Pancreas (tissue), 10 donors: ENCODE measurements at regions not wholly inside any gene's neighbourhood (a gene's known extent, or its start where the extent isn't known, plus 50 kb on each side); places are given as distances from the start of the nearest gene placed in this dataset.

Experiments used
- ATAC-seq, 4 donors: fragments of 200-7000 bp; cut with Tn5 transposase; one replicate each; pipeline versions ENCODE4 v1.8.0 to v1.9.1; 2020; ENCODE audit warnings: mild to moderate bottlenecking in 4 of 4, moderate library complexity in 4 of 4
- DNase-seq, 6 donors: peaks; one replicate each; pipeline ENCODE4 v3.0.0-alpha.2; 2020
- FAIRE-seq: peaks from 2 replicates; lab custom pipeline; 2012; peaks lifted over from hg19 to GRCh38; lab: Jason Lieb, UNC
- H3K27ac ChIP-seq, 4 donors: fragments of 200-600 bp; sonication (generic); 1 replicate in 3 of 4; 2 replicates in 1 of 4; pipeline versions ENCODE4 v1.5.0 to v1.8.0; 2020
- H3K27me3 ChIP-seq, 4 donors: fragments of 200-600 bp; one replicate each; pipeline ENCODE4 v1.8.0; 2021
- H3K36me3 ChIP-seq, 3 donors: fragments of 200-600 bp; sonication (generic) in 1 of 3; one replicate each; pipeline versions ENCODE4 v1.5.0 to v1.8.0; 2020 to 2021
- H3K4me1 ChIP-seq, 3 donors: fragments of 200-600 bp; one replicate each; pipeline ENCODE4 v1.8.0; 2021
- H3K4me3 ChIP-seq, 4 donors: fragments of 200-600 bp; sonication (generic) in 2 of 4; one replicate each; pipeline versions ENCODE4 v1.5.0 to v1.8.0; 2020 to 2021
- H3K9me3 ChIP-seq, 4 donors: fragments of 200-600 bp; one replicate each; pipeline ENCODE4 v1.8.0; 2021
- WGBS, 2 donors: extraction: QIAGEN DNeasy Blood & Tissue Kit; methylation state at CpG; one replicate each; pipeline ENCODE4 v1.1.7; 2013; 5-methylcytosine and 5-hydroxymethylcytosine counted together
- intact Hi-C, 3 donors: fragments of 100-400 bp; cut with DNase I; formaldehyde crosslinking; loops; one replicate each; pipeline versions ENCODE4 v1.11.1 to v1.14.2; 2022
- TF ChIP-seq, protein P1 (sequence below), 4 donors: fragments of 200-600 bp; sonication (generic) in 3 of 4; IDR thresholded peaks; one replicate each; pipeline versions ENCODE4 v1.5.0 to v1.8.0; 2021; ENCODE audit warnings: antibody characterized with exemption in 4 of 4
- donor health status: healthy with polysubstance abuse.
- donor health status: DM: no; HTN: no; CAD: no; lungs with moderate emphysema.
- donor health status: DM: no; HTN: no; CAD: no.
- donor health status: control.
- donor health status: control.
- donor health status: Bipolar disorder and iron deficiency.
- donor health status: DM: yes; HTN: yes; CAD: no.
- donor health status: DM: no; HTN: no; CAD: no.
- donor health status: DM: no; HTN: no; CAD: no.
- donor health status: DM: yes; HTN: yes; CAD: no.

DNA sequence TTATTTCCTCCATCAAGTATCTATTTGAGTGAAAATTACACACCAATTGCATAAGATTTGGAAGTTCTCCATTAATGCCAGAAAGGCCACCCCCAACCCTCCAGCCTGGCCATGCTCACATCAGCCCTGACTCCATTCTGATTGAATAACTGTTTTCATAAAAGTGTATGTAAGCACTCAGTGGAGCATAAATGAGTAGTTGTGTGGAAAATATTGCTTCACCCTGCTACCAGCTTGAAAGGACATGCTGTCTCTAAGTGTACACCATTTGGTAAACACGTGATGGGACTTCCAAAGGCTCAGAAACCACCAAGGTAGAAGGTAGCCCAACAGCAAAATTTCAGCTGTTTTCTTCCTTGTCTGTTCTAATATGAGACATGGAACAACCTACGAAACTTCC lies 393.8 kb downstream of the ZNF385D start:
- peak in 1 of 4 donors; percentile 51 for ATAC-seq
- Histone ChIP-seq H3K36me3 (no peaks in the 10 kb centered on the region), H3K4me1 (no peaks in the 10 kb centered on the region), H3K27me3 (no peaks in the 10 kb centered on the region), H3K27ac (no peak overlapping the region), H3K4me3 (no peak overlapping the region), H3K9me3 (peaks cover 0 to 6% (median 0%) of the 10 kb centered on the region in 4 donors)
- DNase-seq = no peak
- WGBS, 2 donors = 47 to 51% methylated on average over 2 of the region's 2 CpGs
- TF ChIP-seq, protein P1, sequence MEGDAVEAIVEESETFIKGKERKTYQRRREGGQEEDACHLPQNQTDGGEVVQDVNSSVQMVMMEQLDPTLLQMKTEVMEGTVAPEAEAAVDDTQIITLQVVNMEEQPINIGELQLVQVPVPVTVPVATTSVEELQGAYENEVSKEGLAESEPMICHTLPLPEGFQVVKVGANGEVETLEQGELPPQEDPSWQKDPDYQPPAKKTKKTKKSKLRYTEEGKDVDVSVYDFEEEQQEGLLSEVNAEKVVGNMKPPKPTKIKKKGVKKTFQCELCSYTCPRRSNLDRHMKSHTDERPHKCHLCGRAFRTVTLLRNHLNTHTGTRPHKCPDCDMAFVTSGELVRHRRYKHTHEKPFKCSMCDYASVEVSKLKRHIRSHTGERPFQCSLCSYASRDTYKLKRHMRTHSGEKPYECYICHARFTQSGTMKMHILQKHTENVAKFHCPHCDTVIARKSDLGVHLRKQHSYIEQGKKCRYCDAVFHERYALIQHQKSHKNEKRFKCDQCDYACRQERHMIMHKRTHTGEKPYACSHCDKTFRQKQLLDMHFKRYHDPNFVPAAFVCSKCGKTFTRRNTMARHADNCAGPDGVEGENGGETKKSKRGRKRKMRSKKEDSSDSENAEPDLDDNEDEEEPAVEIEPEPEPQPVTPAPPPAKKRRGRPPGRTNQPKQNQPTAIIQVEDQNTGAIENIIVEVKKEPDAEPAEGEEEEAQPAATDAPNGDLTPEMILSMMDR (IDR thresholded peaks at IDR 0.05) = no peak
- intact Hi-C loops = no loop called here
- FAIRE-seq = no peak

DNA sequence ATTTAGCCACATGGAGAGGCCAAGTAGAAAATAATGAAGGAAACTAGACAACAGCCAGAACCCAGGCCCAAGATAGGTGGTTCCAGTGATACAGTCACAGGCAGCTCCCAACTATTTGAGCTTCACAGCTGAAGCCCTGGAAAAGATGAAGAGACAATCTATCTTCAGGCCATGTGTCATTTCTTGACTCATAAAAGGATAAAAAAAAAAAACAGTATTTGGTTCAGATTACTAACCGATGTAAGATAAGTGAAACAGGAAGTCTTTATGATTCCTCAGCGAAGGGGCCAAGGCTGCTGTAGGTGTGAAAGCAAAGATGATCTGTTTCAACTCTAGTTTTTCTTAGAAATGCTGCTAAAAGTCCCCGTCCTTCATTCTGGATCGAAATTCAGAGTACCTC lies 394.6 kb downstream of the ZNF385D start:
- no peak for DNase-seq
- Histone ChIP-seq H3K27ac (no peak overlapping the region), H3K4me3 (no peak overlapping the region), H3K9me3 (peaks cover 0 to 6% (median 0%) of the 10 kb centered on the region in 4 donors), H3K4me1 (no peaks in the 10 kb centered on the region), H3K36me3 (no peaks in the 10 kb centered on the region), H3K27me3 (no peaks in the 10 kb centered on the region)
- TF ChIP-seq, protein P1 (IDR thresholded peaks at IDR 0.05) = no peak
- no peak for FAIRE-seq
- intact Hi-C loops = no loop called here
- no peak for ATAC-seq
- WGBS, 2 donors = 53 to 64% methylated on average over 4 of the region's 4 CpGs

DNA sequence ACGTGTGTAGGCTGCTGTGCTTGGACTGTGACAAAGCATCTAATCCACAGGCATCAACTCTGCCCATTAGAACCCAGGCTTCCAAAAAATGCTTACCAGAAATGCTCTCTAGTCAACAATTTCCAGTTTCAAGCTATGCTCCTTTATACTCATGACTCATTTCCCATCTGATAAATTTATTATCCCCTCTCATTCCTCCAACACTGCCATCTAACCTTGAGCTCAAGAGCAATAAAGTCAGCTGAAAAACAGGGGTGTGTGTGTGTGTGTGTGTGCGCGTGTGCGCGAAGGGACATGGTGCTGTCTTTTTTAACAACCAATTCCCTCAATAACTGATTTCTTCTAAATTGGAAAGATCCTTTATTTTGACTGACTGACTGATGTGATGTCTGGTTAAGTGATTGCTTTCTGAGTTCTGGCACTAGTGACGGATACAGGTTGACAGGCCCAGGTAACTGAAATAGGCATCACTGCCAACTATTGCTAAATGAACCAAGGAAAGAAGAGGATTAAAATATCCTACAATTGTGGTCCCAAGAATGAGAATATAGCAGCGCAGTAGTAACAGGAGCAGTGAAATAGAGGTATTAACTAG lies 405.5 kb downstream of the ZNF385D start:
- no peak for ATAC-seq
- FAIRE-seq = no peak
- H3K27me3 ChIP-seq = no peaks in the 10 kb centered on the region
- no peak overlapping the region for H3K27ac ChIP-seq
- TF ChIP-seq, protein P1 (IDR thresholded peaks at IDR 0.05) = no peak
- no peaks in the 10 kb centered on the region for H3K36me3 ChIP-seq
- no peak for DNase-seq
- intact Hi-C loops = no loop called here
- H3K9me3 ChIP-seq = no peaks in the 10 kb centered on the region
- 64 to 70% methylated on average over 7 of the region's 7 CpGs for WGBS, 2 donors
- no peak overlapping the region for H3K4me3 ChIP-seq
- H3K4me1 ChIP-seq = no peaks in the 10 kb centered on the region

DNA sequence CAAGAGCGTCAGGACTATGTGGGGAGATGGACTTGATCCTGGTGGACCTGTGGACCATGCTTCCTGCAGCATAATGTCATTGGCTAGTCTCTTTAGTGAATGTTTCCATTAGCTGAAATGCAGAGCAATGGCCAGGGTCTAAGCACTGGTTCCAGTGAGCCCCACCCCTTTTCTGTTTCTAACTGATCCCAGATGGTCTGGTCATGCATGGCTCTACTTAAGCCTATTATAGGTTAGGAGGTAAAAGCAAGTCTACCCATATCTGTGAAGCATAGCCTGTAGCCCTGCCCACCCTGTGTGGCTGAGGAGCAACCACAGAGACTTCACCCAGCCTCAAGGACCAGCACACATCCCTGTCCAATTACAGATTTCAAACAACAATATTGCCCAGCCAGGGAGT lies 419.2 kb downstream of the ZNF385D start:
- H3K27me3 ChIP-seq = no peaks in the 10 kb centered on the region
- H3K27ac ChIP-seq = no peak overlapping the region
- H3K9me3 ChIP-seq = no peaks in the 10 kb centered on the region
- ATAC-seq (no peak), DNase-seq (no peak), FAIRE-seq (no peak)
- intact Hi-C loops = no loop called here
- no peaks in the 10 kb centered on the region for H3K36me3 ChIP-seq
- no peak overlapping the region for H3K4me3 ChIP-seq
- TF ChIP-seq, protein P1 (IDR thresholded peaks at IDR 0.05) = no peak
- H3K4me1 ChIP-seq = no peaks in the 10 kb centered on the region
- 73 to 74% methylated on average over 1 of the region's 1 CpG for WGBS, 2 donors

DNA sequence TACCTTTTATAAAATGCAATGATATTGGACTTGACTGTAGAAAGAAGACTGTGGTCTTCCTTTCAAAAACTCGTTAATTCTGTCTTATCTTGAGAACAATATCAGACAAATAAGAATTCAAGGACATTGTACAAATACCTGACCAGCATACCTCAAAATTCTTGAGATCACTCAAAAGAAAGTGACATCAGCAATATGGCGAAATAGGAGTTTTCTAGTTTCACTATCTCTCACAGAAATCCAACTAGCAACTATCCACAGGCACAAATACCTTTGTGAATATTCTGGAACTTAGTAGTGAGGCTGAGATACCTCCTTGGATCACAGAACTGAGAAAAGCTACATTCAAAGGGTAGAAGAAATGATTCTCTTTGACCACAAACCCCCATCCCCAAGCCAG lies 419.7 kb downstream of the ZNF385D start:
- no peak for DNase-seq
- Histone ChIP-seq H3K9me3 (no peaks in the 10 kb centered on the region), H3K4me1 (no peaks in the 10 kb centered on the region), H3K27ac (no peak overlapping the region), H3K27me3 (no peaks in the 10 kb centered on the region), H3K36me3 (no peaks in the 10 kb centered on the region), H3K4me3 (no peak overlapping the region)
- no peak for FAIRE-seq
- TF ChIP-seq, protein P1 (IDR thresholded peaks at IDR 0.05) = no peak
- WGBS, 2 donors = 43 to 44% methylated on average over 2 of the region's 2 CpGs
- intact Hi-C loops = no loop called here
- ATAC-seq = no peak
